Keratinocyte (primary cell): ENCODE measurements at regions not wholly inside any gene's neighbourhood (a gene's known extent, or its start where the extent isn't known, plus 50 kb on each side); places are given as distances from the start of the nearest gene placed in this dataset.

Experiments
- EZH2 ChIP-seq: IDR thresholded peaks from one replicate; pipeline ENCODE4 v1.6.1; 2012; ENCODE audit warnings: inconsistent platforms, mild to moderate bottlenecking, low read length, moderate library complexity
- TF ChIP-seq, protein P1 (sequence below), 3 experiments: IDR thresholded peaks in 1 of 3; conservative IDR thresholded peaks in 1 of 3; optimal IDR thresholded peaks in 1 of 3; 2 replicates in 2 of 3; 3 replicates in 1 of 3; pipeline versions ENCODE3 to v1.5.1; 2011; ENCODE audit warnings: low read length in 3 of 3, mild to moderate bottlenecking in 3 of 3, moderate library complexity in 2 of 3, control low read depth in 1 of 3, inconsistent platforms in 1 of 3; ENCODE audit not compliant: insufficient read depth in 2 of 3; ENCODE audit errors: extremely low read depth in 1 of 3

DNA sequence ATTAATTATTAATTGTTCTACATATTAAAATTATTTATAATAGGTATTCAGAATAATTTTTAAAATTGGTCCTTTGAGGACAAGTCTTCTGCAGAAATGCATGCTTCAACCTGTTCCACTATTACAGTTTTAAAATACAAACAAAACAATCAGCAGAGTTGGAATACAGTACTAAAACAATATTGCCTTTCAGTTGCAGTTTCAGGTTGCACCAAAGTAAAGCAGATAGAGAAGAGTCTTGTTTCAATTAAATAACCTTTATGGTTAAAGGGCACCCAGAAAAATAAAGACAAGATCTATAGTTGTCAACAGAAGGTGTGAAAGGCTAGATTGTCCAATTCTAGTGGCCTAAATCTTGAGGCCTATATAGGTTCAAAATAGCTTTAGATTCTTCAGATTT, 424.5 kb downstream of the FOXG1 start:
- no peak for TF ChIP-seq EZH2
- TF ChIP-seq, protein P1, sequence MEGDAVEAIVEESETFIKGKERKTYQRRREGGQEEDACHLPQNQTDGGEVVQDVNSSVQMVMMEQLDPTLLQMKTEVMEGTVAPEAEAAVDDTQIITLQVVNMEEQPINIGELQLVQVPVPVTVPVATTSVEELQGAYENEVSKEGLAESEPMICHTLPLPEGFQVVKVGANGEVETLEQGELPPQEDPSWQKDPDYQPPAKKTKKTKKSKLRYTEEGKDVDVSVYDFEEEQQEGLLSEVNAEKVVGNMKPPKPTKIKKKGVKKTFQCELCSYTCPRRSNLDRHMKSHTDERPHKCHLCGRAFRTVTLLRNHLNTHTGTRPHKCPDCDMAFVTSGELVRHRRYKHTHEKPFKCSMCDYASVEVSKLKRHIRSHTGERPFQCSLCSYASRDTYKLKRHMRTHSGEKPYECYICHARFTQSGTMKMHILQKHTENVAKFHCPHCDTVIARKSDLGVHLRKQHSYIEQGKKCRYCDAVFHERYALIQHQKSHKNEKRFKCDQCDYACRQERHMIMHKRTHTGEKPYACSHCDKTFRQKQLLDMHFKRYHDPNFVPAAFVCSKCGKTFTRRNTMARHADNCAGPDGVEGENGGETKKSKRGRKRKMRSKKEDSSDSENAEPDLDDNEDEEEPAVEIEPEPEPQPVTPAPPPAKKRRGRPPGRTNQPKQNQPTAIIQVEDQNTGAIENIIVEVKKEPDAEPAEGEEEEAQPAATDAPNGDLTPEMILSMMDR (optimal IDR thresholded peaks at IDR 0.05 in 1 of 3, IDR thresholded peaks at IDR 0.05 in 1 of 3, conservative IDR thresholded peaks at IDR 0.05 in 1 of 3; ENCODE audit: extremely low read depth in 1 of 3, insufficient read depth in 2 of 3, low read length in 3 of 3): no peak
